Prostate gland (tissue), 2 donors: ENCODE measurements at regions not wholly inside any gene's neighbourhood (a gene's known extent, or its start where the extent isn't known, plus 50 kb on each side); places are given as distances from the start of the nearest gene placed in this dataset.

Experiments used
- DNase-seq: peaks from one replicate; pipeline ENCODE4 v3.0.0-alpha.2; 2019; ENCODE audit warnings: low spot score
- H3K27ac ChIP-seq, 2 donors: fragments of 200-600 bp; sonication (generic); 2 replicates each; pipeline ENCODE4 v1.5.1; 2017 to 2019
- H3K27me3 ChIP-seq: fragments of 200-600 bp; sonication (generic); replicated peaks from 2 replicates; pipeline ENCODE4 v1.5.1; 2019; ENCODE audit not compliant: insufficient read depth
- H3K36me3 ChIP-seq, 2 donors: fragments of 200-600 bp; sonication (generic); 1 replicate in 1 of 2; 2 replicates in 1 of 2; pipeline versions ENCODE4 v1.5.1 to v1.8.1; 2017 to 2019
- H3K4me1 ChIP-seq: fragments of 200-600 bp; sonication (generic); replicated peaks from 2 replicates; pipeline ENCODE4 v1.5.1; 2019
- H3K4me3 ChIP-seq, 2 donors: fragments of 200-600 bp; sonication (generic); 2 replicates each; pipeline ENCODE4 v1.5.1; 2017 to 2019
- H3K9me3 ChIP-seq: fragments of 200-600 bp; sonication (generic); 2 replicates; pipeline ENCODE4 v1.5.1; 2017
- CTCF ChIP-seq, 4 experiments: fragments of 200-600 bp in 2 of 4; fragments of 450-650 bp in 2 of 4; sonication (generic) in 2 of 4; IDR thresholded peaks; 1 replicate in 3 of 4; 2 replicates in 1 of 4; pipeline ENCODE4 v1.5.1; 2016 to 2019; ENCODE audit warnings: antibody characterized with exemption in 4 of 4, mild to moderate bottlenecking in 2 of 4, moderate library complexity in 2 of 4
- POLR2A ChIP-seq: fragments of 450-650 bp; IDR thresholded peaks from one replicate; pipeline ENCODE4 v1.6.1; 2016; ENCODE audit warnings: antibody characterized with exemption, mild to moderate bottlenecking
- POLR2AphosphoS5 ChIP-seq: sonication (generic); formaldehyde crosslinking; IDR thresholded peaks from one replicate; pipeline ENCODE4 v1.6.1; 2017; ENCODE audit warnings: antibody characterized with exemption
- WGBS: methylation state at CpG from one replicate; pipeline ENCODE4 v1.1.5; 2018; 5-methylcytosine and 5-hydroxymethylcytosine counted together
- intact Hi-C: fragments of 100-400 bp; cut with DNase I; formaldehyde crosslinking; loops from one replicate; pipeline ENCODE4 v1.14.2; 2022

- intact Hi-C loops: no loop called here
- H3K4me1 ChIP-seq: no peaks in the 10 kb centered on the region
- H3K27me3 ChIP-seq: no peaks in the 10 kb centered on the region
- H3K4me3 ChIP-seq: no peak overlapping the region
- H3K27ac ChIP-seq: no peak overlapping the region
- no peaks in the 10 kb centered on the region for H3K36me3 ChIP-seq
- no peak for DNase-seq
- TF ChIP-seq POLR2AphosphoS5 (no peak), CTCF (IDR thresholded peaks at IDR 0.05) (no peak), POLR2A (no peak)
- H3K9me3 ChIP-seq: no peaks in the 10 kb centered on the region
- 89% methylated on average over 2 of the region's 2 CpGs for WGBS
Measured at GRCh38 chr18:38263066-38263465, 697.5 kb upstream of the CELF4 start.

GRCh38 chr18:38262661-38263060, 697.1 kb upstream of the CELF4 start:
- DNase-seq: no peak
- no peaks in the 10 kb centered on the region for H3K9me3 ChIP-seq
- H3K36me3 ChIP-seq: no peaks in the 10 kb centered on the region
- H3K4me1 ChIP-seq: no peaks in the 10 kb centered on the region
- H3K27ac ChIP-seq: no peak overlapping the region
- H3K4me3 ChIP-seq: no peak overlapping the region
- intact Hi-C loops: no loop called here
- H3K27me3 ChIP-seq: no peaks in the 10 kb centered on the region
- TF ChIP-seq CTCF (IDR thresholded peaks at IDR 0.05): no peak
- TF ChIP-seq POLR2A: no peak
- TF ChIP-seq POLR2AphosphoS5: no peak

- intact Hi-C loops: no loop called here
- Histone ChIP-seq H3K36me3 (no peaks in the 10 kb centered on the region), H3K9me3 (no peaks in the 10 kb centered on the region), H3K27ac (no peak overlapping the region), H3K27me3 (no peaks in the 10 kb centered on the region), H3K4me1 (no peaks in the 10 kb centered on the region), H3K4me3 (no peak overlapping the region)
- 17% methylated on average over 4 of the region's 4 CpGs for WGBS
- TF ChIP-seq CTCF (IDR thresholded peaks at IDR 0.05) (no peak), POLR2AphosphoS5 (no peak), POLR2A (no peak)
- DNase-seq: no peak
Measured at GRCh38 chr18:38257661-38258060, 692.1 kb upstream of the CELF4 start.

- no peak for DNase-seq
- no peak overlapping the region for H3K4me3 ChIP-seq
- no peaks in the 10 kb centered on the region for H3K36me3 ChIP-seq
- no peak overlapping the region for H3K27ac ChIP-seq
- intact Hi-C loops: no loop called here
- H3K27me3 ChIP-seq: no peaks in the 10 kb centered on the region
- no peaks in the 10 kb centered on the region for H3K4me1 ChIP-seq
- WGBS: 25% methylated on average over 2 of the region's 2 CpGs
- no peak for TF ChIP-seq CTCF (IDR thresholded peaks at IDR 0.05)
- TF ChIP-seq POLR2AphosphoS5: no peak
- no peak for TF ChIP-seq POLR2A
- no peaks in the 10 kb centered on the region for H3K9me3 ChIP-seq
Measured at GRCh38 chr18:38256366-38256765, 690.8 kb upstream of the CELF4 start.

- intact Hi-C loops: no loop called here
- TF ChIP-seq POLR2AphosphoS5 (no peak), CTCF (IDR thresholded peaks at IDR 0.05) (no peak), POLR2A (no peak)
Measured at GRCh38 chr18:38250971-38251370, 685.4 kb upstream of the CELF4 start.

More at GRCh38 chr18:38250971-38251370, 685.4 kb upstream of the CELF4 start:
- H3K9me3 ChIP-seq: no peaks in the 10 kb centered on the region
- DNase-seq: no peak
- H3K4me3 ChIP-seq: no peak overlapping the region
- H3K27ac ChIP-seq: no peak overlapping the region
- H3K36me3 ChIP-seq: no peaks in the 10 kb centered on the region
- no peaks in the 10 kb centered on the region for H3K4me1 ChIP-seq
- no peaks in the 10 kb centered on the region for H3K27me3 ChIP-seq
- 85% methylated on average over 5 of the region's 5 CpGs for WGBS
